Osteocyte (in vitro differentiated cells): ENCODE measurements at regions not wholly inside any gene's neighbourhood (a gene's known extent, or its start where the extent isn't known, plus 50 kb on each side); places are given as distances from the start of the nearest gene placed in this dataset.

Experiments used
- DNase-seq: peaks from one replicate; pipeline ENCODE4 v3.0.0; 2021; ENCODE audit warnings: mixed read lengths; ENCODE audit not compliant: unreplicated experiment; ENCODE audit errors: extremely low spot score
- H3K27ac Mint-ChIP-seq: one replicate; pipeline ENCODE4 v1.8.0; 2021; ENCODE audit warnings: mild to moderate bottlenecking, mixed read lengths; ENCODE audit not compliant: unreplicated experiment
- H3K27me3 Mint-ChIP-seq: one replicate; pipeline ENCODE4 v1.8.0; 2021; ENCODE audit warnings: mixed read lengths; ENCODE audit not compliant: unreplicated experiment
- H3K36me3 Mint-ChIP-seq: one replicate; pipeline ENCODE4 v1.8.0; 2021; ENCODE audit warnings: mixed read lengths; ENCODE audit not compliant: unreplicated experiment
- H3K4me1 Mint-ChIP-seq: one replicate; pipeline ENCODE4 v1.8.0; 2021; ENCODE audit warnings: mixed read lengths; ENCODE audit not compliant: unreplicated experiment
- H3K4me3 Mint-ChIP-seq: one replicate; pipeline ENCODE4 v1.8.0; 2021; ENCODE audit warnings: mild to moderate bottlenecking, moderate library complexity, mixed read lengths; ENCODE audit not compliant: unreplicated experiment
- H3K9me3 Mint-ChIP-seq: one replicate; pipeline ENCODE4 v1.8.0; 2021; ENCODE audit warnings: mixed read lengths; ENCODE audit not compliant: unreplicated experiment
- CTCF ChIP-seq: fragments of 200-600 bp; sonication (generic); IDR thresholded peaks from 2 replicates; pipeline ENCODE4 v1.5.0; 2021; ENCODE audit warnings: antibody characterized with exemption, mild to moderate bottlenecking, moderate library complexity

DNA sequence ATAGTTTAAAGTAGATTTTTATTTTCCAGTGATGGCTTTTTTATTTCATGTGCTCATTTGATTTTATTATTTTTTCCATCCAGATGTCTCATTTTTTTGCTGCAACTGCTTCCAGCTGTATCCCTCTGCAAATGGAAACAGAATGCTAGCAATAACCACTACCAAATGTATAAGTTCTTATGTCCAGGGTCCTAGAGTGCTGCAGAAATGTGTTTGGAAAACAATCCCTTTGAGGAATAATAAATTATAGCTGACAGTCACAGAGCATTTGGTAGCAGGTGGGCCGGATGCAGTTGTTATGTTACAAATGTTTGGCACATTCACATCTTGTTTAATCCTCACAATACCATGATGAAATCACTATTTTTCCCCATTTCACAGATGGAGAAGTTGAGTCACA lies 300.7 kb upstream of the PDGFD start:
- DNase-seq: no peak
- no peaks in the 10 kb centered on the region for H3K36me3 Mint-ChIP-seq
- H3K9me3 Mint-ChIP-seq: no peaks in the 10 kb centered on the region
- H3K4me3 Mint-ChIP-seq: no peak overlapping the region
- no peaks in the 10 kb centered on the region for H3K27me3 Mint-ChIP-seq
- H3K4me1 Mint-ChIP-seq: peaks cover 22% of the 10 kb centered on the region
- TF ChIP-seq CTCF: no peak
- H3K27ac Mint-ChIP-seq: no peak overlapping the region

GRCh38 chr11:104462341-104462740 lies 298.4 kb upstream of the PDGFD start:
- Mint-ChIP-seq H3K9me3 (no peaks in the 10 kb centered on the region), H3K36me3 (no peaks in the 10 kb centered on the region), H3K4me1 (peaks cover 22% of the 10 kb centered on the region), H3K27ac (no peak overlapping the region), H3K4me3 (no peak overlapping the region), H3K27me3 (no peaks in the 10 kb centered on the region)
- no peak for DNase-seq
- no peak for TF ChIP-seq CTCF

DNA sequence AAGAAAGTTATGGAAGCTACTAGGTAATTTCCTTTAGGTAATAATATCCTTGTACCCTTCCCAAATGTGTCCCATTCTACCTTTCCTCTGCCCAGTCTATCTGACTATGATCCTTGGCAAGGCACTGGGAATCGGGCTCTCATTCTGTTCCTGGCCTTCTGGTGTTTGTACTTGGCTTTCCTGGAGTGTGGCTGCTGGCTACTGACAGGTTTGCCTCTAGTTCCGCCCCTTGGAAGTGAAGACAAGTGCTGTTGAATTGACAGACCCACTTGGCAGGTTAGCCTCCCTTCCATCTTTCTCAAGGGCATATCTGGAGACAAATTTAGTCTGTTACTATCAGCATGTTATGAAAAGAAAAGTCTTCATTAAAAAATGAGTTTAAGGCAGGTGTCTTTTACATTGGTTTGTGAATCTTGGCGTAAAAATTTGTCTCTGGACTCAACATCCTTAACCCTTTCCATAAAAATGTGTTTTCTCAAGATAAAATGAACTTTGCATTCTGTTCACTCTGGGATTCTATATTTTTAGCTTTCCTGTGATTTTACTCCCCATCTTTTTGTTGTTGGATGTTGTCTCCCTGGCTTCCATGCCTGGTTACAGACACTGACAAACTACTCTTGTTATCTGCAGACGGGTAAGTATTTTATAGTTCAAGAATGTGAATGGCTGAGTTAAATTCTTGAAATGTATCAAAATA lies 287.4 kb upstream of the PDGFD start:
- H3K27ac Mint-ChIP-seq: no peak overlapping the region
- peaks cover 10% of the 10 kb centered on the region for H3K4me1 Mint-ChIP-seq
- no peak for DNase-seq
- H3K27me3 Mint-ChIP-seq: no peaks in the 10 kb centered on the region
- H3K36me3 Mint-ChIP-seq: no peaks in the 10 kb centered on the region
- no peak for TF ChIP-seq CTCF
- peaks cover 5% of the 10 kb centered on the region for H3K9me3 Mint-ChIP-seq
- H3K4me3 Mint-ChIP-seq: no peak overlapping the region

DNA sequence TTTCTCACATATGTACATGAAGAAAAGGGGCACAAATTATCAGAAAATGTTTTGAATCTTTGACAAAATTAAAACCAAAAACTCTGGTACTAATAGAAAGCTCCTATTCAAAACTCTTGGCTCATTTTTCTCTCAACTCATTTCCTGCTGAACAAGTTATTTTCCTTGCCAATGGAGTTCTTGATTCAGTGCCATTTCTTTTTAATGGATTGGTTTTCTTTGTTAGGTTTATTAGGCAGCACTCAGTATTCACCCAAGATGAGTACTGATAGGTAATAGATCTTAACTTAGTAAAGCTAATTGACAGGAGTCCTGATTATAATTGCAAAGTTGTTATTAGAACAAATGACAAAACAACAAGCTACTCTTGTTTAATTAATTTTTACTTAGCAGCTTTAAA lies 279.4 kb upstream of the PDGFD start:
- Mint-ChIP-seq H3K4me1 (no peaks in the 10 kb centered on the region), H3K36me3 (no peaks in the 10 kb centered on the region), H3K27ac (no peak overlapping the region), H3K27me3 (no peaks in the 10 kb centered on the region), H3K4me3 (no peak overlapping the region), H3K9me3 (peaks cover 6% of the 10 kb centered on the region)
- TF ChIP-seq CTCF: no peak
- DNase-seq: no peak

- no peak overlapping the region for H3K4me3 Mint-ChIP-seq
- no peaks in the 10 kb centered on the region for H3K36me3 Mint-ChIP-seq
- H3K27me3 Mint-ChIP-seq: no peaks in the 10 kb centered on the region
- H3K27ac Mint-ChIP-seq: no peak overlapping the region
- H3K4me1 Mint-ChIP-seq: no peaks in the 10 kb centered on the region
- H3K9me3 Mint-ChIP-seq: peaks cover 10% of the 10 kb centered on the region
- no peak for DNase-seq
- TF ChIP-seq CTCF: no peak
Measured at GRCh38 chr11:104442321-104442720, 278.4 kb upstream of the PDGFD start.
